Fibroblast of pulmonary artery (primary cell): ENCODE measurements at regions not wholly inside any gene's neighbourhood (a gene's known extent, or its start where the extent isn't known, plus 50 kb on each side); places are given as distances from the start of the nearest gene placed in this dataset.
A peak's percentile ranks its signal among the peaks of the same experiment; 100 is the strongest.

Source experiments
- DNase-seq: peaks from one replicate; pipeline ENCODE4 v3.0.0-alpha.2; 2010; ENCODE audit warnings: low read depth
- H3K4me3 ChIP-seq: replicated peaks from 2 replicates; pipeline ENCODE4 v1.5.1; 2011; ENCODE audit warnings: low read depth, mild to moderate bottlenecking, control low read depth, low read length, moderate library complexity
- CTCF ChIP-seq: IDR thresholded peaks from 2 replicates; pipeline ENCODE4 v1.5.1; 2011; ENCODE audit warnings: mild to moderate bottlenecking, control low read depth, low read length, inconsistent platforms; ENCODE audit errors: missing control alignments

GRCh38 chr5:113652161-113652560 lies 138.7 kb downstream of the YTHDC2 start:
- DNase-seq, result no peak
- no peak for TF ChIP-seq CTCF
- H3K4me3 ChIP-seq, result no peak overlapping the region

DNA sequence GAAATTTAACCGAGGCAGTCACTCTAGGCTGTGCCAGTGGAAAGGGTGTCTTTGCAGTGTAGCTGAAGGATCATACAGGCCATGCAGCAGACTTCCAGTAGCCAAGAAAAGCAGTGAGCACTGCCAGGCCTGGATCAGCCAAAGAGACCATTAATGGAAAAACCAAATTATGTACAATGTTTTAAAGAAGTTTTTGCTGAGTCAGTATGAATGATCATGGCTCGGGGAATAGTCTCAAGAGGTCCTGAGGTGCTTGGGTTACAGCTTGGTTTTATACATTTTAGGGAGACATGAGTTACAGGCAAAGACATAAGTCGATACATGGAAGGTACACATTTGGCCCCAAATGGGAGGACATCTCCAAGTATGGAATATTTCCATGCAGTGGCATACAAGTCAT lies 141.3 kb downstream of the YTHDC2 start:
- no peak for TF ChIP-seq CTCF
- no peak for DNase-seq
- no peak overlapping the region for H3K4me3 ChIP-seq

- H3K4me3 ChIP-seq, result no peak overlapping the region
- no peak for DNase-seq
- TF ChIP-seq CTCF, result no peak
These were observed 146.7 kb downstream of the YTHDC2 start for GRCh38 chr5:113660206-113660605.

DNA sequence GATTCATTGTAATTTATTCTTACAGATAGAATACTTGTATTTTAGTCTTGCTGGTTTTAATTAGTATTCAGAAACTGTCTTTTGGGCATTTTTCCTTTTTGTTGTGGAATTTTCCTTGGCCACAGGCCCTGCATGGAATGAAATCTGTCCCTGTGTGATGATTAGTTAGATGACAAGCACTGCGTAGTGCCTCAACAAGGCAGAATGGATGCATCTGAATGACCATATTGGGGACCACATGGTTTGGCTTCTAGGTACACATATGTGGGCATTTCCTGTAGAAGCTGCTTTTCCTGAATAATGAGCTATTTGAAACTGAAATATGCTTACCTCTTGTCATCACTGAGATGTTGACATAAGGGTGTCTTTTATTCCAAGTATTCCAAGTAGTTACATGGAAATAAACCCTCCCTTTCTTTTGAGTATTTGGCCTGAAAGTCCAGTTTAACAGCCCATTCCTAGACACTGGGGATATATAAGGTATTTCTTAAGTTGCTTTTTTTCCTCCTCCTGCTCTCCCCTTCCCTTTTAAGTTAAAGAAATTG lies 147.3 kb downstream of the YTHDC2 start:
- no peak overlapping the region for H3K4me3 ChIP-seq
- DNase-seq, result no peak
- TF ChIP-seq CTCF, result no peak

DNA sequence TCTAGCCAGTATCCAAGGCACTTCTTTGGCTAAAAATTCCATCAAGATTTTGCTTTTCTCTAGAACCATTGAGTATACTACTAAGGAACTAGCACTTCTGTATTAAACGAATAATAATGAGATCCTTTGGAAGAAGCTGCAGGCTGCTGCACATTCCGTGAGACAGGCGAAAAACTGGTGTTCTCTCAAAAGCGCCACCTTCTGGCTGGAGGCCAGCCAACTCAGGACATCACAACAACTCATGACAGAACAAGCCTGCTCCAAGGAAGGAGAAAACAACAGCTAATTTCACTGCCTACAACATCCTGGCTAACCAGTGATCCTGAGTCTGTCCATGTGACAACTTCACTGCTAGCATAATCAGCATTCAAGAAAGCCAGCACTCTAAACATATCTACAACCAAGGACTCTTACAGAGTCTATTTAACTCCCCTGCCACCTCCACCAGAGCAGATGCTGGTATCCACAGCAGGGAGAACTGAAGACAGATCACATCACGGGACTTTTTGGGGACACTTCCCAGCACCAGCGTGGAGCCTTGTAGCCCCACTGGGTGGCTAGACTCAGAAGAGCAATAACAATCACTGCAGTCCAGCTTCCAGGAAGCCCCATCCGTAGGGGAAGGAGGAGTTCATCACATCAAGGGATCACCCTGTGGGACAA lies 150.5 kb downstream of the YTHDC2 start:
- DNase-seq, result peak; percentile 51
- peak; percentile 31 for TF ChIP-seq CTCF
- no peak overlapping the region for H3K4me3 ChIP-seq

GRCh38 chr5:113673041-113673440 lies 159.5 kb downstream of the YTHDC2 start:
- TF ChIP-seq CTCF, result no peak
- DNase-seq, result no peak
- no peak overlapping the region for H3K4me3 ChIP-seq

DNA sequence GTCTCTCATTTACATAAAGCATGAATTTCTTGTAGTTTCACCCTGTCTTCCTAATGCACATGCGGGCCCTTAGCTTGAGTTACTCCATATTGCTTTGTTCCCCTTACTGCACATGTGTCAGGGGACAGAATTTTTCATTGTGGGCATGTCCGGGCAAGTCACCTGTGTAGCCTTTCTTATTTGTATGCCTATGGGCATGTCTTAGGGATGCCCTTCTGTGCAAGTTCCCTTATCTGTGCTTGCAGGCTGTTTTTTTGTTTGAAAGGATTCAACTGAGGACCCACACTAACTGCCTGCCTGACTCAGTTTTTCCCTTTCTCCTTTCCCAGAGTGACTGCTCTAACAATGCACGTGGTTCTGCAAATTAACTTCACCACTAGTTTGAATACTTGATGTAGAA lies 161.7 kb downstream of the YTHDC2 start:
- no peak for DNase-seq
- TF ChIP-seq CTCF, result no peak
- no peak overlapping the region for H3K4me3 ChIP-seq
